CD14-positive monocyte (primary cell): ENCODE measurements at regions not wholly inside any gene's neighbourhood (a gene's known extent, or its start where the extent isn't known, plus 50 kb on each side); places are given as distances from the start of the nearest gene placed in this dataset.

ENCODE experiments used
- DNase-seq, 3 donors: peaks; one replicate each; pipeline ENCODE4 v3.0.0-alpha.2; 2011 to 2022
- H2AFZ ChIP-seq: 2 replicates; pipeline ENCODE4 v1.6.0; 2012; ENCODE audit warnings: mild to moderate bottlenecking, low read depth, low read length, inconsistent platforms; ENCODE audit not compliant: insufficient read depth, poor library complexity, severe bottlenecking
- H3K27ac ChIP-seq, 2 donors: 1 replicate in 1 of 2; 2 replicates in 1 of 2; pipeline ENCODE4 v1.5.1; 2012 to 2013; ENCODE audit warnings: low read length in 2 of 2, control low read depth in 1 of 2, inconsistent platforms in 1 of 2, low read depth in 1 of 2, mild to moderate bottlenecking in 1 of 2
- H3K27me3 ChIP-seq, 2 donors: one replicate each; pipeline versions ENCODE4 v1.6.0 to v1.6.1; 2011 to 2013; ENCODE audit warnings: low read length in 2 of 2; ENCODE audit not compliant: control insufficient read depth in 2 of 2, insufficient read depth in 2 of 2
- H3K36me3 ChIP-seq, 2 donors: replicated peaks in 1 of 2; 1 replicate in 1 of 2; 2 replicates in 1 of 2; pipeline versions ENCODE4 v1.5.1 to v1.6.1; 2012 to 2013; ENCODE audit warnings: low read length in 2 of 2, control low read depth in 1 of 2, inconsistent platforms in 1 of 2, mild to moderate bottlenecking in 1 of 2; ENCODE audit not compliant: insufficient read depth in 2 of 2, control insufficient read depth in 1 of 2
- H3K4me1 ChIP-seq, 2 donors: 1 replicate in 1 of 2; 2 replicates in 1 of 2; pipeline versions ENCODE4 v1.5.1 to v1.6.1; 2012 to 2013; ENCODE audit warnings: low read length in 2 of 2, control low read depth in 1 of 2, inconsistent platforms in 1 of 2, mild to moderate bottlenecking in 1 of 2, moderate library complexity in 1 of 2; ENCODE audit not compliant: insufficient read depth in 2 of 2, control insufficient read depth in 1 of 2
- H3K4me2 ChIP-seq: replicated peaks from 2 replicates; pipeline ENCODE3; 2012; ENCODE audit warnings: low read length, moderate library complexity, mild to moderate bottlenecking; ENCODE audit not compliant: poor library complexity, severe bottlenecking; ENCODE audit errors: extremely low read depth
- H3K4me3 ChIP-seq, 3 experiments: fragments of 200-600 bp in 1 of 3; sonication (generic) in 1 of 3; replicated peaks in 1 of 3; 1 replicate in 2 of 3; 2 replicates in 1 of 3; pipeline ENCODE4 v1.5.1; 2011 to 2013; ENCODE audit warnings: low read length in 3 of 3, mild to moderate bottlenecking in 3 of 3, control low read depth in 2 of 3, low read depth in 2 of 3, inconsistent platforms in 1 of 3, moderate library complexity in 1 of 3
- H3K79me2 ChIP-seq: 2 replicates; pipeline ENCODE4 v1.6.0; 2012; ENCODE audit warnings: mild to moderate bottlenecking, control low read depth, inconsistent platforms, low read length, moderate library complexity; ENCODE audit not compliant: insufficient read depth
- H3K9ac ChIP-seq: 2 replicates; pipeline ENCODE4 v1.6.0; 2017; ENCODE audit warnings: low read length, mild to moderate bottlenecking; ENCODE audit not compliant: insufficient read depth, poor library complexity, severe bottlenecking
- H3K9me3 ChIP-seq, 2 donors: replicated peaks in 1 of 2; 1 replicate in 1 of 2; 2 replicates in 1 of 2; pipeline versions ENCODE4 v1.5.1 to v1.6.1; 2012 to 2013; ENCODE audit warnings: low read length in 2 of 2, control low read depth in 1 of 2; ENCODE audit not compliant: control insufficient read depth in 1 of 2, insufficient read depth in 1 of 2
- H4K20me1 ChIP-seq: 2 replicates; pipeline ENCODE4 v1.6.0; 2012; ENCODE audit warnings: mild to moderate bottlenecking, low read length, control low read depth, moderate library complexity; ENCODE audit not compliant: insufficient read depth
- H3K27ac Mint-ChIP-seq, 7 donors: one replicate each; pipeline ENCODE4 v1.8.0; 2020; ENCODE audit warnings: mild to moderate bottlenecking in 7 of 7, mixed read lengths in 7 of 7, moderate library complexity in 6 of 7, inconsistent platforms in 2 of 7
- H3K27me3 Mint-ChIP-seq, 3 donors: one replicate each; pipeline ENCODE4 v1.8.0; 2021 to 2022; ENCODE audit warnings: low read depth in 3 of 3, mild to moderate bottlenecking in 3 of 3, mixed read lengths in 3 of 3, moderate library complexity in 3 of 3, inconsistent platforms in 1 of 3
- H3K36me3 Mint-ChIP-seq, 2 donors: one replicate each; pipeline ENCODE4 v1.8.0; 2020; ENCODE audit warnings: mixed read lengths in 2 of 2, inconsistent platforms in 1 of 2, mild to moderate bottlenecking in 1 of 2
- H3K4me1 Mint-ChIP-seq: one replicate; pipeline ENCODE4 v1.8.0; 2020; ENCODE audit warnings: mild to moderate bottlenecking, mixed read lengths
- H3K4me3 Mint-ChIP-seq, 2 donors: one replicate each; pipeline ENCODE4 v1.8.0; 2020; ENCODE audit warnings: mild to moderate bottlenecking in 2 of 2, mixed read lengths in 2 of 2, moderate library complexity in 1 of 2
- H3K9me3 Mint-ChIP-seq, 7 donors: one replicate each; pipeline ENCODE4 v1.8.0; 2020 to 2022; ENCODE audit warnings: mixed read lengths in 7 of 7, mild to moderate bottlenecking in 6 of 7, moderate library complexity in 6 of 7, inconsistent platforms in 2 of 7
- CTCF ChIP-seq: fragments of 200-600 bp; IDR thresholded peaks from one replicate; pipeline ENCODE4 v1.8.0; 2022; ENCODE audit warnings: antibody characterized with exemption, mild to moderate bottlenecking
- WGBS: methylation state at CpG from one replicate; pipeline ENCODE4 v1.1.5; 2013; ENCODE audit warnings: missing lambda C conversion rate; ENCODE audit not compliant: insufficient coverage; 5-methylcytosine and 5-hydroxymethylcytosine counted together
- intact Hi-C, 2 donors: fragments of 100-400 bp; cut with micrococcal nuclease; formaldehyde crosslinking; loops; one replicate each; pipeline versions ENCODE4 v1.15.0 to v1.15.1; 2023

GRCh38 chr15:87461631-87462030 is 794.9 kb downstream of the NTRK3 start:
- Mint-ChIP-seq H3K27me3 (no peaks in the 10 kb centered on the region), H3K4me3 (no peak overlapping the region), H3K4me1 (no peaks in the 10 kb centered on the region), H3K36me3 (no peaks in the 10 kb centered on the region), H3K27ac (no peak overlapping the region), H3K9me3 (peaks cover 0 to 9% (median 2%) of the 10 kb centered on the region in 7 donors)
- no peak overlapping the region for H3K9ac ChIP-seq
- no peak overlapping the region for H3K4me2 ChIP-seq
- no peak for DNase-seq
- no peaks in the 10 kb centered on the region for H3K79me2 ChIP-seq
- no peaks in the 10 kb centered on the region for H4K20me1 ChIP-seq
- no peaks in the 10 kb centered on the region for H3K36me3 ChIP-seq
- H3K27ac ChIP-seq, result no peak overlapping the region
- no peaks in the 10 kb centered on the region for H3K27me3 ChIP-seq
- no peak for TF ChIP-seq CTCF
- intact Hi-C loops, result no loop called here
- H3K4me3 ChIP-seq, result no peak overlapping the region
- H2AFZ ChIP-seq, result no peak overlapping the region
- no peaks in the 10 kb centered on the region for H3K4me1 ChIP-seq
- H3K9me3 ChIP-seq, result no peaks in the 10 kb centered on the region

GRCh38 chr15:87454860-87455259 is 801.7 kb downstream of the NTRK3 start:
- Histone ChIP-seq H2AFZ (no peak overlapping the region), H3K79me2 (no peaks in the 10 kb centered on the region), H4K20me1 (no peaks in the 10 kb centered on the region), H3K9ac (no peak overlapping the region), H3K4me3 (no peak overlapping the region), H3K27me3 (no peaks in the 10 kb centered on the region), H3K36me3 (no peaks in the 10 kb centered on the region), H3K4me1 (no peaks in the 10 kb centered on the region), H3K27ac (no peak overlapping the region), H3K9me3 (no peaks in the 10 kb centered on the region), H3K4me2 (no peak overlapping the region)
- H3K36me3 Mint-ChIP-seq, result no peaks in the 10 kb centered on the region
- H3K4me3 Mint-ChIP-seq, result no peak overlapping the region
- no peak for TF ChIP-seq CTCF
- intact Hi-C loops, result no loop called here
- DNase-seq, result no peak
- H3K9me3 Mint-ChIP-seq, result peaks cover 0 to 2% (median 0%) of the 10 kb centered on the region in 7 donors
- H3K27me3 Mint-ChIP-seq, result no peaks in the 10 kb centered on the region
- H3K27ac Mint-ChIP-seq, result no peak overlapping the region
- WGBS, result no CpG with 5 or more reads among the region's 1 CpG
- no peaks in the 10 kb centered on the region for H3K4me1 Mint-ChIP-seq
